NCI-H2227 treated with DMSO at 0.1 percent for 48 hours (cell line): ENCODE measurements at regions not wholly inside any gene's neighbourhood (a gene's known extent, or its start where the extent isn't known, plus 50 kb on each side); places are given as distances from the start of the nearest gene placed in this dataset.
A peak's percentile ranks its signal among the peaks of the same experiment; 100 is the strongest.

Experiments used
- DNase-seq: peaks from one replicate; lab custom pipeline; 2025; lab: John Stamatoyannopoulos, UW

DNA sequence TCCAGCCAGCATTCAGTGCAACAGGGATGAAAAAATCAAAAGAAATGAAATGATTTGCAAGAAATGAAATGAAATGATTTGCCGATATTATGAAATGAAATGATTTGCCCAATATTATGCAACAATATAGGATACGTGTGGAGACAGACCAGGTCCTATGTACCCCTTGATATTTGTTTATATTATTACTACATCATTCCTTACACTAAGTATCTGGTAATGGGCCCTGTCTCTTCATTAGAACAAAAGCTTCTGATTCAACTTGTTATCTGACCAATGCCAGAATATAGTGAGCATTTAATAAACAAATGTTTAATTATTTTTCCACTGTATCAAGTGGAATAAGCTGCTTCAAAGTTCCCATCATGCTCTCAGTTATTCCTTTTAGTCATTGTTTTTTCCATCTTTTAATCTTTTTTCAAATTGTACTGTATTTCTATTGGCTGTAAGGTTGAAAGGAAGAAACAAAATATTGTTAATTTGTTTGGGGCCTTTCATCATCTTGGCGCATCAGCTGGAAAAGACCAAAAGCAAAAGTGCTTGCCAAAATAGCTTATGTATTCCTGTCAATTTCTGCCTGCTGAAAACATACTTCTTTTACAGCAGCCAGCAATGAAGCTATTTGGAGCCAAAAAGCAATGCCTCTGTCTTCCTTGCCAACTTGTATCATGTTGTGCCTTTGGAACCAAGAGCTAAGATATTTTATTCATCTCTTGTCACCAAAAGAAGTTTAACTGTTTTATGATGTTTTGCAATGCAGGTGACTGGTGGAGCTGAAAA is 2314.9 kb downstream of the LRRC4C start:
- no peak for DNase-seq

- DNase-seq, result no peak
Measured at GRCh38 chr11:39139581-39139980, 2319.9 kb downstream of the LRRC4C start.

- DNase-seq, result no peak
Measured at GRCh38 chr11:39120890-39121289, 2338.6 kb downstream of the LRRC4C start.

DNA sequence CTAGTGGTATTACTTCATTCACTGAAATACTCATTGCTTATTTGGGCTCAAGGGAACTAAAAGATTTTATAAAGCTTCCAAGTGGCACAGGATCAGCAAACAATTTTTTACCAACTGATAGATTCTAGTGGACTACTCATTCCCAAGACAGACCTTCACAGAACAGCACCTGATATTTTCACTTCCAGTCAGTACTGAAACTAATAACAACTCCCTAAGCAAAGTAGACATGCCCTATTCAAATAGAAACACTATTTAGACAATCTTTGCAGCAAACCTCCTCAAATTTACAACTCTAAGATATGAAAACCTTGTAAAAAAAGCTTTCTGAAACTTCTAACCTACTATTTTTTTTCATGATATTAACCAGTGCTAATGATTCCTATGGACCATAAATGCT is 2345.8 kb downstream of the LRRC4C start:
- no peak for DNase-seq

GRCh38 chr11:39102236-39102635 is 2357.2 kb downstream of the LRRC4C start:
- no peak for DNase-seq

DNA sequence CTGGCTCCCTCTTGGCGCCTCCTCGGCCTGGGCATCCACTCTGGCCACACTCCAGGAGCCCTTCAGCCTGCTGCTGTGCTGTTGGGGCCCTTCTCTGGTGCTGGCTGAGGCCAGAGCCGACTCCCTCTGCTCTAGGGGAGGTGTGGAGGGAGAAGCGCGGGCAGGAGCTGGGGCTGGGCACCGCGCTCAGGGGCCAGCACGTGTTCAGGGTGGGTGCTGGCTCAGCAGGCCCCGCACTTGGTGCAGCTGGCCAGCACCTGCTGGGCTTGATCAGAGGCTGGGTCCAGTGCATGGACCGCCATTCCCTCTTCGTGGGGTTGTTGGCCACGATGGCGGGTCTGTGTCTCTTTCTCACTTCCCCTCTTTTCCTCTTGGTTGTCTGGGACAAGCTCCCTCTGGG is 2381.0 kb downstream of the LRRC4C start:
- DNase-seq, result no peak

GRCh38 chr11:39037611-39038010 is 2421.8 kb downstream of the LRRC4C start:
- DNase-seq, result no peak

DNA sequence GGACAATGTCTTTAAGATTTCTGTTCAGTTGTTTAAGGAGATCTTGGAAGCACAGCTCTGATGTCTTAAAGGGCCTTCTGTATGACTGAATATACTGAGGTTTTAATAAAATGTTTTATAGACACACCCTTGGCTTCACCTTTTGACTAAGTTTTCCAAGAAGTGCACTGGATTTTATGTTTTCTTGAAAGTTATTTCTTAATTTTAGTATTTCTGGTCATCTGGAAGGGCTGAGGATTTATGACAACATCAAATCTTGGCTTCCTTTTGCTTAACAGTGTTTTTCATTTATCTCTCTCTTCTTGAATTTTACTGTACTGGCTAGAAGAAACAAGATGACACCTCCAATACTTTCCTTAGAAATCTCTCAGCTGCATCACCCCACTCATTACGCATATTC is 2423.4 kb downstream of the LRRC4C start:
- DNase-seq, result no peak

GRCh38 chr11:39021539-39021938 is 2423.5 kb upstream of the RAG2 start:
- no peak for DNase-seq

DNA sequence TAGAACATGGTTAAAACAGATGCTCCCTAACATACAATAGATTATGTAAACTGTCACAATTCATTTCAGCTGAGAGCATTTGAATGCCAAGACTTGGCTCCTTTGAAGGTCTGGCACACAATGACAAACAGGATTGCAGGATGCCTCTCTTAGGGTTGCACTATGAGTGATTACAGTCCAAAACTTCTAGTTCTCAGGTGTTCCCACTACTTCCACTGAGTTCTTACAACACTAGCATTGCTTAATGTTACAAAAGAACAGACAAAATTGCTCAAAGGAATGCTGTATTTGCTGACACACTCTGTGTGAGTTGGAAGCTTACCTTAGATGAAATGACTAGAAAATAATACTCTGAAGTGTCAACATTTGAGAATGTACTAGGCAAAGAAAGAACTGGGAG is 2413.8 kb upstream of the RAG2 start:
- no peak for DNase-seq

GRCh38 chr11:38990841-38991240 is 2392.8 kb upstream of the RAG2 start:
- no peak for DNase-seq

GRCh38 chr11:38990139-38990538 is 2392.1 kb upstream of the RAG2 start:
- DNase-seq, result no peak

DNA sequence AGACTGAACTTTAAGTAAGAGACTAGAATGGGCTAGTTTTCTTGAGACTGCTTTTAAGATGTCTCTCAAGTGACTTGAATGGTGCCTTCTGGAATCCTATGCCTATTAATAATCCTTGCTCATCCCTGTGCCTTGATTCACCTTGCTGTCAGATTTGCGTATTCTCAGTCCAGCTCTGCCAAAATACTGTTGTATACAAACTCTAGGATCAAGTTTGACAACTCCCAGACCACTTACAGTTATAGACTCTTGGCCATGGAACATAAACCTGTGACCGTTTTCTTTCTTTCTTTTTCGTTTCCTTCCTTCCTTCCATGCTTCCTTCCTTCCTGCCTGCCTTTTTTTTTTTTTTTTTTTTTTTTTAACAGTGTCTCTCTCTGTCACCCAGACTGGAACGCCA is 2390.9 kb upstream of the RAG2 start:
- DNase-seq, result no peak

- no peak for DNase-seq
Measured at GRCh38 chr11:38972220-38972619, 2374.2 kb upstream of the RAG2 start.

DNA sequence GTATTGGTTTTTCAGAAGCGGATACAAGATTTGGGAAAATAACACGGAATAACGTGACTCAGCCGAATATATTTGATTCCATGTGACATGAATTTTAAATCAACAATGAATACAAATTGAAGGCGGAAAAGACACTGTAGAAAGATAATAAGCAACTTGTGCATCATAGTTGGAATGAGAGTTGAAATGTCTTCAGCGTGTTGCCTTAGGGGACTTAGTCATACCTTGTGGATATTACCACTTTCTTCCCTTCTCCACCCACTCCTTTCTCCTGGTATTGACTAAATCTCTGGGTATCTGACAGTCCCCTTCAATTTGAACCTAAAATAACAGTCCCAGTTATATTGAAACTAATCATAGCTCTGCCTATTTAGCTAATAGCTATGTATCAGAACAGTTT is 2373.1 kb upstream of the RAG2 start:
- DNase-seq, result no peak

DNA sequence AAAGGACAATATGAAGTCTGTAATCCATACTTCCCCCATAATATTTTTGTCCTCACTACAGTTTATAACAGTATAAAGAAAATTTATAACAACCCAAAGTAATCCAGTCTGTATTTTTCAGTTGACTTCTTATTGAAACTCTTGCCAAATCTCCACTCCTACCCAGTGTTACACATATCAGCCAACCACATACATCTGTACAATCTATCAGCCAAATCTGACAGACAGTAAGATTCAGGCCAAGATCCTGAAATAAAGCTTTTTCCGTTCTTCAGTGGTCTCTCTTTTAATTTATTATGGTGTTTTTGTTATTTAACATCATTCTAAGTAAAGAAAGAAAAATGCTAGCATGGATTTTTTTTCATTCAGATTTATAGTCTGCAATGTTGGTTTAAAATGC is 2370.9 kb upstream of the RAG2 start:
- no peak for DNase-seq

GRCh38 chr11:38952698-38953097 is 2354.7 kb upstream of the RAG2 start:
- DNase-seq, result no peak

DNA sequence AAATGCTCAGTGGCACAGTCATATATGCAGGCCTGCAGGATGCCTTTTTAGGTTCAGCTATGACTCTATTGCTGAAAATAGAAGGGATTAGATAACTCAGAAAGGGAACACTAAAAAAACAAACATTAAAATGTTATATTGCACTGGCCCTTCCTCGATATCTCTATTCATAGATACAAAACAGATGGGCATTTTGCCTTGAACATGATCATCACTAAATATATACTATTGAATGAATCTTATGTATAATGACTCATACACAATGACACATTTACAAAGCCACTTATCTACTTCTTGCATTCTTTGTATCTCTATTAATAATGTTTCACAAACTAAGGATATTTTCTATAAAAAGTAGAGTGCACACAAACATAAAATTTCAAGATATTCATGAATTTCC is 2352.8 kb upstream of the RAG2 start:
- DNase-seq, result no peak

- no peak for DNase-seq
Measured at GRCh38 chr11:38948392-38948791, 2350.4 kb upstream of the RAG2 start.

DNA sequence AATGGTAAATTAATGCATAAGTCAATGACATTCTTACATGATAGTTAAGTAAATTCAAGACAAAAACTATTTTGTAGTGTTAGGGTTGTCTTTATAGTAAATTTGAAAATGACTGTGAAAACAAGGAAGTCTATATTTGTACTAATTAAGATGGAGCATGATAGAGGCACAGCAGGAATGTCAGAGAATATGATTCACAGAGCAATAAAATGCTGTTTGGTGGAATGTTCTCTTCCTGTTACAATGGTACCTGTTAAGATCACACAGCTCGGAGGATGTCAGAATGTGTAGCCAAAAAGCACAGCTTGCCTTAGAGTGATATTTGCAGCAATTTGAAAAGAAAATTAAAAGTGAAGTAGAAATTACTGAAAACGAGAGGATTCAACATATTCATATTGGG is 2339.7 kb upstream of the RAG2 start:
- DNase-seq, result no peak

- DNase-seq, result no peak
Measured at GRCh38 chr11:38935941-38936340, 2337.9 kb upstream of the RAG2 start.

GRCh38 chr11:38927993-38928392 is 2330.0 kb upstream of the RAG2 start:
- DNase-seq, result no peak

DNA sequence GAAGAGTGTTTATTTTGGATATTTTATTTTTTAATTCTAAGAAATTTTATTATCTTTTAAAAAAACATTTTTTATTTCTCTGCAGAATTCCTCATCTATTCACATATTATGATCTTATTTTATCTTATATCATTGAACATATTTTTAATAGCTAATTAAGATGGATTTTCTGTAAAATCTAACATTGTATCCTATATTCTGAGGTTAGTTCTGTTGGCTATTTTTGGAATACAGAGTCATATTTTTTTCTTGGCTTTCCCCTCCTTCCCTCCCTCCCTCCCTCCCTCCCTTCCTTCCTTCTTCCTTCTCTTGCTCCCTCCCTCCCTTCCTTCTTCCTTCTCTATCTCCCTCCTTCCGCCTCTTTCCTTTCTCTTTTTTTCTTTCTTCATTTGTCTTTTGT is 2326.6 kb upstream of the RAG2 start:
- DNase-seq, result no peak

DNA sequence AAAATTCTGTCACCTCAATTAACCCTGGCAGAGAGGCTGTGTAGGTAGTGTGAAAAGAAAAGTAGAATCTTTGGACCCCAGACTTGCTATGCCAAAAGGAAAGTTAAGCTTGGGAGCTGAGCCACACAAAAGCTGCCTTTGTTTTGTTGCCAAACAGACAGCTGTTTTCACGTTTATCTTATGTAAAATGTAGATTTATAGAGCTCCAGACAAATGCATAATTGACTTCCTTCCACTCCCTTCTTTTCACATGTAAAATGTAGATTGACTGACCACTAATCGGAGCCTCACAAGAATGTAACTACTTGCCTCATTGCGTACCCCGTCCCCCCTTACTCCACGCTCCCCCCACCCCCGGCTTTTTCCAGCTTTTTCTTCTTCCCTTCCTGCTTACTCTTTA is 2302.2 kb upstream of the RAG2 start:
- DNase-seq, result peak; percentile 27
